GM19467 (cell line): ENCODE measurements at regions not wholly inside any gene's neighbourhood (a gene's known extent, or its start where the extent isn't known, plus 50 kb on each side); places are given as distances from the start of the nearest gene placed in this dataset.

Experiments
- ATAC-seq: cut with Tn5 transposase; IDR thresholded peaks from one replicate; pipeline ENCODE4 v1.9.1; 2021; ENCODE audit warnings: mild to moderate bottlenecking, moderate library complexity; ENCODE audit not compliant: unreplicated experiment

DNA sequence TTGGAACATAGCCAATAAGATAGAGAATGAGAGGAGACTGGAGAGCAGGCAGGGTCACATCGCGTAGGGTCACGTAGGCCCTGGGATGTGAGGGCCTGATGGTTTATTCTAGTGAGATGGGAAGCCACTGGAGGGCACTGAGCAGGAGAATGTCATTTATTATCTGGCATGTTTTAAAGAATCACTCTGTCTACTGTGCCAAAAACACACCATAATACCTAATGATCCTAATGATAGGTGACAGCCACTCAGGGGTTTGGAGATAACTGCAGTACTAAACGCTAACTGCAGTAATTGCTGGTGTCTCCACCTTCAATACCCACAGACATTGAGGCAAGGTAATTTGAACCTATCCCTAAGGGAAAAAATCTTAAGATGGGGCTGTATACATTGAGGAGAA lies 185.4 kb downstream of the TTLL7 start:
- no peak for ATAC-seq

DNA sequence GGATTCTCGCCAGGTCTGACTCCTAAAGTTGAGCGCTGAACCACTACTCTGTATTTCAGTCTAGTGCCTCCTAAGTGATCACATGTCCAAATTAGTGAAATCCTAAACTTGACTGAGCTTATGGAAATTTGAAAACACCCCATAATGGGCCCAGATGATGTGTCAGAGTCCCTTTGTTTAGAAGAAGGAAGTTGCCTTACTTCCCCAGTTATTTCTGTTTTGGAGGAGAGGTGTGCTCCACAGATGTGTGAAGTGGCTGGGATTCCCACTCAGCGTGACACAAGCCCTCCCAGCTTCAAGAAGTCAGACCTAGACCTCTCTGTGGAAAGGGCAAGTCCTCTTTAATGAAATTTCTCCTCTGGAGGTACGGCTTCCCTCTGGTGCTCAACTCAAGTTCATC lies 188.8 kb downstream of the TTLL7 start:
- no peak for ATAC-seq

DNA sequence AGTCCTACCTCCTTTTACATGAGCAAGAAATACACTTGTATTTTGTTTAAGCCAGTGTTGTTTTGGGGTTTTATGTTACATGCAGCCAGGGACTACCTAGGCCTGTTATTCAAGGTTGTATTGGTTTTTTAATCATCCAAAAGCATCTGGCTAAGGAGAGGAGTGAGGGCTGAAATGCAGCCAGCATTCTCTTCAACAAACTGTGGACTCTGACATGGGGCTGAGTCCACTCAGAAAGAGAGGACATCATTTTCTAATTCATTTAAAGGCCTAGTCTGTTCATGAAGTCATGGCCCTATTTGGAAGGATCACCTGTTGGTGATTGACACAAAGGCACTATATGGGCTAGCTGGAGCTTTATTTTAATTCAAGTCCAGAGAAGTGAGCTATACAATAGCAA lies 190.4 kb downstream of the TTLL7 start:
- no peak for ATAC-seq

DNA sequence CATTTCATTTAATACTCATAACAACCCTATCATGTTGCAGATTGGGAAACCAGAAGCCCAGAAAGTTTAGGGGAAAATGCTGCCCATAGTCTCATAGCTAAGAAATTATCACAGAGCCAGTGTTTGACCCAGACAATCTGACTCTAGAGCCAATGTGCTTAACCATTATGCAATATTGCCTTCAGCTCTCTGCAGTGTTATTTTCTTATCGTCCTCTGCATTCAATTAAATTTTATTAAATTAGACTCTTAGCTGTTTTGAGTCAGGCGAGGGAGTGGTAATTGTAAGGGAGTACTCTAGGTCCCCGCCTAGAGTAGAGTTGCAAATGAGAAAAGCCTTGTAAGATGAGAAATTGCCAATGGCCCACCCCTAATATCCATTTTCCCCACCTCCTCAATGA lies 191.1 kb downstream of the TTLL7 start:
- ATAC-seq, result no peak

- ATAC-seq, result no peak
Measured at GRCh38 chr1:83807231-83807630, 191.7 kb downstream of the TTLL7 start.

- ATAC-seq, result no peak
Measured at GRCh38 chr1:83805921-83806320, 193.0 kb downstream of the TTLL7 start.

GRCh38 chr1:83802460-83803152 lies 196.3 kb downstream of the TTLL7 start:
- no peak for ATAC-seq

- no peak for ATAC-seq
Measured at GRCh38 chr1:83802023-83802422, 196.9 kb downstream of the TTLL7 start.

GRCh38 chr1:83800066-83800465 lies 198.9 kb downstream of the TTLL7 start:
- no peak for ATAC-seq

DNA sequence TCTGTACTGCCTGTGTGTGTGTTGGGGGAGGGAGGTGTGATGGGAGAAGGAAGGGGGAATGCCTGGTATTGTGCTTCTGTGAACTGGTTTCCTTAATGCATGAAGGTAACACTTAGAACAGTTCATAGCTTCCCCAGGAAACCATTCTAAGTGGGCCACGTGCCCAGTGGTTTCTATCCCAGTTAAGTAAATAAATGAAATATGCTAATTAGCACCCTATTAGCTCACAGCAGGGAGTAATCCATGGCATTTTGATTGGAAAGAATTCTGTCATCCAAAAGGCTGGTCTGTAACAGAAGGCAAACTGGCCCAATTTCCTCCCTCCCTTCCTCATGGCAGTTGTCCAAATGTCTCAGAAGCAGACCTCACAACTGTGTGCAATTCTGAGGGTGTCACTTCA lies 199.3 kb downstream of the TTLL7 start:
- no peak for ATAC-seq

DNA sequence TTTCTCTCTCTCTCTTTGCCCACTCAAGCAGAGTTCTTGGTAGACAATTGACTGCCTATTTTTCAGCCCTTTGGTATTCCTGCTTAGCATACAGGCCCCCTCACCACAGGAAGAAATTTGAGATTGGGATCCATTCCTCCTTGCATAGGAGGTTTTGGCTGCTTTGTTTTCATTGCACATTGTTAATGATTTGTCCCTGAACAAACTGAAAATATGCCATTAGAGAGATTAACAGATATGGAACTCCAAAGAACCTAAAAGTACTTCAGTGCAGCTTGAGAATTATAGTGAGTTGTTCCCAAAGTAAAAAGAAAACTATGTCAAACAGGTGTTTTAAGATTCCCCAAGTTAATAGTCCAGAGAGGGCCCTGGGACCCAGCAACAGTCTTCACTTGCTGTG lies 200.0 kb downstream of the TTLL7 start:
- ATAC-seq, result no peak

DNA sequence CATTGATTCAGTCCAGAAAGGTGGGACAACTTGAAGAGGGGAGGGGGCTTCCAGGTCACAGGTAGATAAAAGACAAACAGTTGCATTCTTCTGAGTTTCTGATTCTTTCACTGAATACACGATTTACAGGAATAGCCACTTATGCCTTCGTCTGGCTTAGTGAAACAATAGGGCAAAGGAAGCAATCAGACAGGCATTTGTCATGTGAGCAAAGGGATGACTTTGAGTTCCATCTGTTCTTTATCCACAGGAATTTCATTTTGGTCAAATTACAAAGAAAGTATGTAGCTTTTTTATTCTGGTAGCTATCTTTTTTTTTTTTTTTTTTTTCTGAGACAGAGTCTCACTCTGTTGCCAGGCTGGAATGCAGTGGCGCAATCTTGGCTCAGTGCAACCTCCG lies 202.5 kb downstream of the TTLL7 start:
- no peak for ATAC-seq

DNA sequence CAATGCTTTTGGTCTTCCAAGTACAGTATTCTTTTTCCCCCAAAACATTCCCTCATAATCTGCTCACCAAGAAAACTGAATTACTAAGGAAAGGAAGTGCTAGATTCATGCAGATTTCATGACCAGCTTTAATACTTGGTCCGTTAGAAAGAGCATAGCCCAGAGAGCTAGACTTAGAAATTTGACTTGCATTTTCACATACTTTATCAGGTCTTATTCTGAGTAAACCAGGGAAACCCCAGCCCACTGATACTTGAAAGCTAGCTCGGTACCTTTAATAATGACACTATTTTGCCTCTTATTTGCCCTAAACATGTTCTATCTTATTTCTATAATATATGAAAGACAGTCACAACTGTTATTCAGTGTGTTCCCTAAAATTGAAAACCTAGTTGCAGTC lies 204.5 kb downstream of the TTLL7 start:
- ATAC-seq, result peak; percentile 59

- ATAC-seq, result no peak
Measured at GRCh38 chr1:83791821-83792437, 207.0 kb downstream of the TTLL7 start.

DNA sequence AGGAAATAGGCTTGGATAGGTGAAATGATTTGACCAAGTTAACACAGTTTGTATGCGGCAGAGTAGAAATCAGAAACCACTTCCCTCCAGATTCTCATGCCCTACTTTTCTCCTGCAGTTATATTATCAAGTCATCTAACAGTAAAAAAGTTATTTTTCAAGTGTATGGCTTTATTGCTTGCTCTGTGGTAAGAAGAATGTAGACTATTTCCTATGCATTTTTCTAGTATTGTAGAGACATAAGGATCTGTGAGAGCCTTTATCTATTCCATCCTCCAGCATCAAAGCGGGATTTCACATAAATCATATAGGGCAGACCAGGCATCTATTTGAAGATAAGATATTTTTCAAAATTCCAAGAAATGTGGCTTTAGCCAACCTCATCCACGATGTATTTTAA lies 208.5 kb downstream of the TTLL7 start:
- ATAC-seq, result no peak

GRCh38 chr1:83787246-83787998 lies 211.5 kb downstream of the TTLL7 start:
- ATAC-seq, result no peak

DNA sequence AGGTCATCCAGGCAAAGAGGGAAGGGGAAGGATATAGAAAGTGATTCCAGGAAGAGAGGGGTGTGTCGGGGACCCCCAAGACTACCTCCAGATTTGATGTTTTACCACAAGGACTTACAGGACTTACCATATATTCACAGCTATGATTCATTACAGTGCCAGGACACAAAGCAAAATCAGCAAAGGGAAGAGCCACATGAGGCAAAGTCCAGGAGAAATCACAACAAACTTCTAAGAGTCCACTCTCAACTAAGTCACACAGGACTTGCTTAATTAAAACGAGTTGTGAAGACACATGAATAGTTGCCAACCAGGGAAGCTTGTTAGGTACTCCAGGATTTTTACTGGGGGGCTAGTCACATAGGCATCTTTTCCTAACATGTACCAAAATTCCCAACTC lies 217.3 kb downstream of the TTLL7 start:
- ATAC-seq, result no peak

GRCh38 chr1:83779565-83779964 lies 219.4 kb downstream of the TTLL7 start:
- no peak for ATAC-seq

DNA sequence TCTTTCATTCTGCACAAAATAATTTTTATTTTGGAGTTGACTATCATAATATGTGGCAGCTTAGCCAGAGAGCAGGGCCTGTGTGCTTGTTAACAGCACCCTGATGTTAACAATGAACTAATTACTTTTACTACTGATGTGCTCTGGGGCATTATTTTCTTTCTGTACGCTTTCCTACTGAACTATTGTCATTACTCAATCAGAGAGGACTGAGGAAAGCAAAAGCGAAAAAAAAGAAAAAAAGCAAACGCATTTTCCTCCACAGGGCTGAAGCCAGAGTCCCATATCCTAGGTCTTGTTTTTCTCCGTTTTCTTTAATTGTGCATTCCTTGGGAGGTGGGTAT lies 221.2 kb downstream of the TTLL7 start:
- no peak for ATAC-seq

- no peak for ATAC-seq
Measured at GRCh38 chr1:83776913-83777757, 221.8 kb downstream of the TTLL7 start.

DNA sequence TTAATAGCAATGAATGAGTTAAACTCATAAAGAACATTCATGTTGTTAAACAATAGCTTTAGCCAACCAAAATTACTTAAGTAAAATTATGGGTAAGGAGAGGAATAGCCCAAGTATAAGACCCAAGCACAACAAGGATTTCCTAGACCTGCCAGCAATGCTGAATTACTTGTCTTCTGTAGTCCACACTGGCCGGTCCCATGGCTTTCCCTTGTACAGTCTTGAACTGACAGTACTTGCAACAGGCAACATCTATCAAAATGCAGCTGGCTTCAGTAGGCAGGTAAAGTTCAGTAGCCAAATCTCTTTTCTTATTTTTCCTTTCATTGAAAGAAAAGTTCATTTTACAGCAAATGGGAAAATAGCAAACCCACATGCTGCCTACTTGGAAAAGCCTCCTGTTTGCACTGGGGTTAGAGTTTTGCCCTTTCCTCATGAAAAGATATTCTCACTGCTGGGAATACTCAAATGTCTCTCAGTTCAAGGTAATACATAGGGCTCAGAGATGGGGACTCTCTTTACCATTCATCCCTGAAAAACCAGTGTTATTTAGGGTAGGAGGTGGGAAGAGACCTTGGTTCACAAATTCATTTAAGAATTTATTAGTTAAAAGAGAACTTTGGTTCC lies 222.8 kb downstream of the TTLL7 start:
- no peak for ATAC-seq
